K562 (cell line): ENCODE measurements at regions not wholly inside any gene's neighbourhood (a gene's known extent, or its start where the extent isn't known, plus 50 kb on each side); places are given as distances from the start of the nearest gene placed in this dataset.

Experiments used
- ATAC-seq: fragments of 200-7000 bp; cut with Tn5 transposase; 3 replicates; pipeline ENCODE4 v1.9.1; 2020; ENCODE audit warnings: moderate library complexity
- BruUV-seq: library from RNA; stranded (reverse); fragments of 400-500 nt; replicated peaks from 2 replicates; lab custom pipeline; 2021; lab: Mats Ljungman, UMichigan
- CTCF ChIA-PET: fragments of 300-600 bp; formaldehyde crosslinking; extraction: SDS; loops from one replicate; lab custom pipeline; 2021; ENCODE audit warnings: low intra/inter-chr PET ratio; lab: Yijun Ruan, JAX
- POLR2A ChIA-PET: fragments of 300-600, 350-650 bp; sonication (Branson Sonifier 250); formaldehyde crosslinking; extraction: SDS; loops from one replicate; lab custom pipeline; 2021; ENCODE audit warnings: antibody characterized with exemption, inconsistent platforms; lab: Yijun Ruan, JAX
- DNase-seq, 4 experiments: peaks; one replicate each; pipeline versions ENCODE4 v3.0.0 to v3.0.0-alpha.2; 2011 to 2018; ENCODE audit warnings: low spot score in 3 of 4, mixed read lengths in 3 of 4; ENCODE audit errors: extremely low read depth in 1 of 4
- FAIRE-seq: peaks from 2 replicates; lab custom pipeline; 2011; peaks lifted over from hg19 to GRCh38; lab: Jason Lieb, UNC
- H2AFZ ChIP-seq: 2 replicates; pipeline ENCODE4 v1.6.0; 2011; ENCODE audit warnings: low read depth, low read length, control low read depth, inconsistent platforms
- H3K27ac ChIP-seq: fragments of 200-600 bp; 3 replicates; pipeline ENCODE4 v1.8.0; 2011; ENCODE audit warnings: low read depth, mild to moderate bottlenecking, control low read depth, inconsistent platforms, low read length, moderate library complexity, mixed read lengths; ENCODE audit errors: extremely low read depth
- H3K27me3 ChIP-seq, 2 experiments: fragments of 300-600 bp in 1 of 2; 2 replicates in 1 of 2; 3 replicates in 1 of 2; pipeline versions ENCODE4 v1.6.0 to v1.8.0; 2011; ENCODE audit warnings: inconsistent platforms in 2 of 2, low read length in 2 of 2, mild to moderate bottlenecking in 1 of 2, mixed read lengths in 1 of 2, moderate library complexity in 1 of 2; ENCODE audit not compliant: control insufficient read depth in 2 of 2, insufficient read depth in 2 of 2
- H3K36me3 ChIP-seq: fragments of 300-600 bp; 3 replicates; pipeline ENCODE4 v1.8.0; 2011; ENCODE audit warnings: mild to moderate bottlenecking, low read length, inconsistent platforms; ENCODE audit not compliant: control insufficient read depth, insufficient read depth
- H3K4me1 ChIP-seq, 2 experiments: fragments of 200-600 bp in 1 of 2; replicated peaks in 1 of 2; 2 replicates in 1 of 2; 3 replicates in 1 of 2; pipeline versions ENCODE4 v1.5.1 to v1.8.0; 2011; ENCODE audit warnings: inconsistent platforms in 2 of 2, low read length in 2 of 2, mild to moderate bottlenecking in 1 of 2, mixed read lengths in 1 of 2, moderate library complexity in 1 of 2; ENCODE audit not compliant: control insufficient read depth in 2 of 2, insufficient read depth in 2 of 2
- H3K4me2 ChIP-seq: 2 replicates; pipeline ENCODE4 v1.6.1; 2011; ENCODE audit warnings: low read length, control low read depth, inconsistent platforms, mixed read lengths; ENCODE audit not compliant: insufficient read depth
- H3K4me3 ChIP-seq: fragments of 200-600 bp; sonication (generic), shearing (Covaris generic); 2 replicates; pipeline ENCODE4 v1.5.1; 2016; ENCODE audit warnings: control low read depth, inconsistent platforms
- H3K79me2 ChIP-seq: fragments of 200-600 bp; 3 replicates; pipeline ENCODE4 v1.8.0; 2011; ENCODE audit warnings: low read length, inconsistent platforms; ENCODE audit not compliant: control insufficient read depth, insufficient read depth
- H3K9ac ChIP-seq, 2 experiments: 2 replicates each; pipeline versions ENCODE4 v1.6.0 to v1.6.1; 2011; ENCODE audit warnings: low read depth in 2 of 2, low read length in 2 of 2, control low read depth in 1 of 2, inconsistent platforms in 1 of 2, mild to moderate bottlenecking in 1 of 2, mixed read lengths in 1 of 2; ENCODE audit not compliant: insufficient read depth in 1 of 2
- H3K9me1 ChIP-seq: one replicate; pipeline ENCODE4 v1.6.0; 2011; ENCODE audit warnings: inconsistent platforms, mild to moderate bottlenecking, low read length, moderate library complexity; ENCODE audit not compliant: control insufficient read depth, insufficient read depth
- H3K9me3 ChIP-seq: replicated peaks from 2 replicates; pipeline ENCODE4 v1.5.1; 2011; ENCODE audit warnings: low read depth, low read length, inconsistent platforms; ENCODE audit not compliant: control insufficient read depth, insufficient read depth
- H4K20me1 ChIP-seq: replicated peaks from 2 replicates; pipeline ENCODE4 v1.6.1; 2011; ENCODE audit warnings: low read length, inconsistent platforms, mixed read lengths; ENCODE audit not compliant: control insufficient read depth, insufficient read depth
- E2F3 ChIP-seq: fragments of 250-450 bp; sonication (Bioruptor Pico); IDR thresholded peaks from 2 replicates; pipeline ENCODE4 v1.4.0; 2020; ENCODE audit warnings: mild to moderate bottlenecking
- EWSR1 ChIP-seq: fragments of 450-650 bp; IDR thresholded peaks from 2 replicates; pipeline ENCODE4 v1.6.1; 2018; ENCODE audit warnings: borderline replicate concordance, mild to moderate bottlenecking, low read depth, moderate library complexity; ENCODE audit not compliant: partially characterized antibody
- HDAC8 ChIP-seq: fragments of 450-650 bp; IDR thresholded peaks from 2 replicates; pipeline ENCODE4 v1.6.1; 2016; ENCODE audit warnings: mild to moderate bottlenecking, missing genetic modification characterization, moderate library complexity, missing compliant biosample characterization
- MLX ChIP-seq, 2 experiments: fragments of 450-650 bp in 1 of 2; sonication (generic) in 1 of 2; formaldehyde crosslinking; conservative IDR thresholded peaks; 2 replicates each; pipeline versions ENCODE4 v1.4.0 to v1.8.1; 2020 to 2022; ENCODE audit warnings: mild to moderate bottlenecking in 1 of 2, missing genetic modification reagents in 1 of 2
- RBM17 ChIP-seq: fragments of 200-400 bp; formaldehyde crosslinking; IDR thresholded peaks from 2 replicates; pipeline ENCODE4 v1.6.1; 2017; ENCODE audit warnings: low read depth, mild to moderate bottlenecking, low read length, borderline replicate concordance
- SMAD1 ChIP-seq: fragments of 150-350 bp; IDR thresholded peaks from 2 replicates; pipeline ENCODE4 v1.6.1; 2014; ENCODE audit warnings: low read length, low read depth; ENCODE audit not compliant: partially characterized antibody
- SP1 ChIP-seq: sonication (generic); formaldehyde crosslinking; IDR thresholded peaks from 2 replicates; pipeline ENCODE4 v1.8.1; 2022; ENCODE audit warnings: mild to moderate bottlenecking, missing genetic modification reagents
- ZBED1 ChIP-seq: IDR thresholded peaks from 2 replicates; pipeline ENCODE4 v1.6.1; 2014
- ZNF444 ChIP-seq: fragments of 250-450 bp; sonication (Bioruptor Pico); IDR thresholded peaks from 2 replicates; pipeline ENCODE4 v1.4.0; 2020; ENCODE audit warnings: mild to moderate bottlenecking, moderate library complexity
- ZNF778 ChIP-seq: fragments of 450-650 bp; formaldehyde crosslinking; IDR thresholded peaks from 2 replicates; pipeline ENCODE4 v1.4.0; 2020; ENCODE audit warnings: mild to moderate bottlenecking, moderate library complexity
- WGBS: fragments of 100-300 bp; shearing (Covaris generic); methylation state at CpG from one replicate; pipeline ENCODE4 v1.1.6; 2016; ENCODE audit warnings: low coverage, mixed read lengths; ENCODE audit not compliant: insufficient coverage; ENCODE audit errors: missing lambda C conversion rate; 5-methylcytosine and 5-hydroxymethylcytosine counted together
- in situ Hi-C: fragments of 300-500 bp; cut with MboI; formaldehyde crosslinking; loops from 4 replicates; pipeline ENCODE4 v1.15.0; 2018; ENCODE audit warnings: inconsistent platforms, mixed read lengths
- intact Hi-C: fragments of 100-400 bp; cut with micrococcal nuclease; formaldehyde crosslinking; loops from 2 replicates; pipeline ENCODE4 v1.14.2; 2022

GRCh38 chr7:46679671-46680070, 758.6 kb upstream of the IGFBP3 start:
- Histone ChIP-seq H2AFZ (no peak overlapping the region), H4K20me1 (no peaks in the 10 kb centered on the region), H3K4me1 (no peaks in the 10 kb centered on the region), H3K79me2 (no peaks in the 10 kb centered on the region), H3K9ac (no peak overlapping the region), H3K9me3 (no peaks in the 10 kb centered on the region), H3K27me3 (no peaks in the 10 kb centered on the region), H3K9me1 (no peaks in the 10 kb centered on the region), H3K4me3 (no peak overlapping the region), H3K27ac (no peak overlapping the region), H3K4me2 (no peak overlapping the region), H3K36me3 (no peaks in the 10 kb centered on the region)
- no peak for ATAC-seq
- in situ Hi-C loops (no loop called here), intact Hi-C loops (no loop called here)
- TF ChIP-seq HDAC8 (tag) (no peak), SMAD1 (no peak)
- DNase-seq: no peak
- no TSS peak for BruUV-seq
- ChIA-PET POLR2A (no interaction called here), CTCF (no interaction called here)
- FAIRE-seq: no peak

GRCh38 chr7:46678421-46678820, 757.3 kb upstream of the IGFBP3 start:
- DNase-seq (no peak), ATAC-seq (no peak), FAIRE-seq (no peak)
- Histone ChIP-seq H3K27me3 (no peaks in the 10 kb centered on the region), H3K9me1 (no peaks in the 10 kb centered on the region), H3K9ac (no peak overlapping the region), H3K4me2 (no peak overlapping the region), H3K79me2 (no peaks in the 10 kb centered on the region), H3K4me3 (no peak overlapping the region), H2AFZ (no peak overlapping the region), H3K36me3 (no peaks in the 10 kb centered on the region), H3K4me1 (no peaks in the 10 kb centered on the region), H3K27ac (no peak overlapping the region), H4K20me1 (no peaks in the 10 kb centered on the region), H3K9me3 (no peaks in the 10 kb centered on the region)
- WGBS: 0% methylated on average over 2 of the region's 2 CpGs
- no TSS peak for BruUV-seq
- ChIA-PET POLR2A (no interaction called here), CTCF (no interaction called here)
- intact Hi-C loops (no loop called here), in situ Hi-C loops (no loop called here)
- TF ChIP-seq ZNF444: no peak
- TF ChIP-seq MLX (CRISPR knock-in tag; conservative IDR thresholded peaks at IDR 0.05): no peak
- no peak for TF ChIP-seq EWSR1
- no peak for TF ChIP-seq SP1
- no peak for TF ChIP-seq RBM17
- TF ChIP-seq E2F3 (CRISPR knock-in tag): no peak
- no peak for TF ChIP-seq ZBED1
- no peak for TF ChIP-seq ZNF778 (CRISPR knock-in tag)
